H1 (cell line): ENCODE measurements at regions not wholly inside any gene's neighbourhood (a gene's known extent, or its start where the extent isn't known, plus 50 kb on each side); places are given as distances from the start of the nearest gene placed in this dataset.

Source experiments
- CTCF ChIA-PET: fragments of 300-600 bp; sonication (Branson Sonifier 250); formaldehyde crosslinking; loops from one replicate; lab custom pipeline; 2021; ENCODE audit not compliant: partially characterized antibody; lab: Charles Lee
- POLR2A ChIA-PET: fragments of 300-600 bp; sonication (Branson Sonifier 250); formaldehyde crosslinking; loops from one replicate; lab custom pipeline; 2021; ENCODE audit warnings: inconsistent platforms; ENCODE audit not compliant: partially characterized antibody; lab: Charles Lee
- DNase-seq, 2 experiments: peaks; one replicate each; pipeline versions ENCODE4 v3.0.0 to v3.0.0-alpha.2; 2010 to 2022; ENCODE audit warnings: low spot score in 2 of 2, low read depth in 1 of 2, mixed read lengths in 1 of 2
- FAIRE-seq: peaks from 2 replicates; lab custom pipeline; 2011; peaks lifted over from hg19 to GRCh38; lab: Jason Lieb, UNC
- H2AFZ ChIP-seq: 2 replicates; pipeline ENCODE4 v1.8.1; 2012; ENCODE audit warnings: low read length, inconsistent platforms
- H2AK5ac ChIP-seq: 2 replicates; pipeline ENCODE4 v1.6.1; 2013; ENCODE audit warnings: low read depth, low read length
- H2BK120ac ChIP-seq: replicated peaks from 2 replicates; pipeline ENCODE3; 2013; ENCODE audit warnings: low read depth, low read length, inconsistent platforms
- H2BK12ac ChIP-seq: 2 replicates; pipeline ENCODE4 v1.6.1; 2013; ENCODE audit warnings: low read depth, low read length
- H2BK15ac ChIP-seq: 2 replicates; pipeline ENCODE4 v1.6.1; 2013; ENCODE audit warnings: low read length
- H2BK20ac ChIP-seq: 2 replicates; pipeline ENCODE4 v1.6.1; 2013; ENCODE audit warnings: low read length
- H2BK5ac ChIP-seq: 2 replicates; pipeline ENCODE4 v1.6.1; 2013; ENCODE audit warnings: low read depth, low read length
- H3K14ac ChIP-seq: 2 replicates; pipeline ENCODE4 v1.6.1; 2013; ENCODE audit warnings: inconsistent platforms; ENCODE audit not compliant: insufficient read length
- H3K18ac ChIP-seq: 2 replicates; pipeline ENCODE4 v1.6.1; 2013; ENCODE audit warnings: low read length; ENCODE audit errors: extremely low read depth
- H3K23ac ChIP-seq: 2 replicates; pipeline ENCODE4 v1.6.1; 2013; ENCODE audit warnings: inconsistent platforms; ENCODE audit not compliant: insufficient read length
- H3K23me2 ChIP-seq: 2 replicates; pipeline ENCODE4 v1.6.1; 2013; ENCODE audit warnings: low read depth, low read length
- H3K27ac ChIP-seq: 2 replicates; pipeline ENCODE4 v1.6.1; 2011; ENCODE audit warnings: low read depth, low read length, inconsistent platforms
- H3K27me3 ChIP-seq, 4 experiments: replicated peaks in 1 of 4; 1 replicate in 1 of 4; 2 replicates in 3 of 4; pipeline versions ENCODE4 v1.6.1 to v1.8.1; 2011 to 2013; ENCODE audit warnings: low read length in 3 of 4, mild to moderate bottlenecking in 3 of 4, inconsistent platforms in 2 of 4, mixed read lengths in 2 of 4, moderate library complexity in 1 of 4; ENCODE audit not compliant: control insufficient read depth in 3 of 4, insufficient read depth in 3 of 4; ENCODE audit errors: extremely low read depth in 1 of 4
- H3K36me3 ChIP-seq, 4 experiments: 2 replicates each; pipeline versions ENCODE4 v1.6.1 to v1.8.1; 2011 to 2013; ENCODE audit warnings: mild to moderate bottlenecking in 4 of 4, low read length in 3 of 4, moderate library complexity in 2 of 4, control low read depth in 1 of 4, inconsistent platforms in 1 of 4; ENCODE audit not compliant: insufficient read depth in 4 of 4, control insufficient read depth in 2 of 4
- H3K4ac ChIP-seq: replicated peaks from 2 replicates; pipeline ENCODE3; 2013; ENCODE audit warnings: low read length, low read depth, mixed read lengths, inconsistent platforms; ENCODE audit not compliant: insufficient read length
- H3K4me1 ChIP-seq, 4 experiments: replicated peaks in 1 of 4; 1 replicate in 1 of 4; 2 replicates in 3 of 4; pipeline versions ENCODE4 v1.6.1 to v1.8.1; 2011 to 2013; ENCODE audit warnings: low read length in 3 of 4, inconsistent platforms in 2 of 4, mixed read lengths in 1 of 4; ENCODE audit not compliant: insufficient read depth in 4 of 4, control insufficient read depth in 3 of 4
- H3K4me2 ChIP-seq, 2 experiments: 2 replicates each; pipeline versions ENCODE4 v1.6.1 to v1.8.1; 2011 to 2013; ENCODE audit warnings: low read depth in 2 of 2, low read length in 2 of 2, control low read depth in 1 of 2, inconsistent platforms in 1 of 2, mild to moderate bottlenecking in 1 of 2; ENCODE audit not compliant: insufficient read depth in 1 of 2
- H3K4me3 ChIP-seq, 4 experiments: fragments of 200-600, 300-600 bp in 1 of 4; sonication (generic), shearing (Covaris generic), sonication (Bioruptor Twin) in 1 of 4; 2 replicates each; pipeline versions ENCODE4 v1.5.1 to v1.8.1; 2011 to 2016; ENCODE audit warnings: low read length in 4 of 4, low read depth in 3 of 4, control low read depth in 2 of 4, inconsistent platforms in 2 of 4, mild to moderate bottlenecking in 2 of 4, mixed read lengths in 1 of 4, moderate library complexity in 1 of 4; ENCODE audit not compliant: insufficient read depth in 2 of 4; ENCODE audit errors: extremely low read depth in 1 of 4
- H3K56ac ChIP-seq: replicated peaks from 2 replicates; pipeline ENCODE3; 2013; ENCODE audit warnings: low read depth, mild to moderate bottlenecking, mixed read lengths, low read length, inconsistent platforms; ENCODE audit not compliant: insufficient read length
- H3K79me1 ChIP-seq: 2 replicates; pipeline ENCODE4 v1.6.1; 2013; ENCODE audit warnings: low read depth, low read length, control low read depth
- H3K79me2 ChIP-seq, 2 experiments: 2 replicates each; pipeline versions ENCODE4 v1.6.1 to v1.8.1; 2012 to 2013; ENCODE audit warnings: low read length in 2 of 2, mild to moderate bottlenecking in 2 of 2, inconsistent platforms in 1 of 2; ENCODE audit not compliant: insufficient read depth in 2 of 2, control insufficient read depth in 1 of 2
- H3K9ac ChIP-seq, 4 experiments: replicated peaks in 1 of 4; 1 replicate in 1 of 4; 2 replicates in 3 of 4; pipeline versions ENCODE4 v1.6.1 to v1.8.1; 2011 to 2013; ENCODE audit warnings: low read depth in 3 of 4, low read length in 3 of 4, control low read depth in 2 of 4, mild to moderate bottlenecking in 2 of 4, moderate library complexity in 2 of 4, inconsistent platforms in 1 of 4; ENCODE audit errors: extremely low read depth in 1 of 4
- H3K9me3 ChIP-seq, 2 experiments: 2 replicates each; pipeline versions ENCODE4 v1.6.1 to v1.8.1; 2012 to 2013; ENCODE audit warnings: mild to moderate bottlenecking in 2 of 2, moderate library complexity in 2 of 2, control low read depth in 1 of 2, inconsistent platforms in 1 of 2, low read depth in 1 of 2, low read length in 1 of 2, mixed read lengths in 1 of 2; ENCODE audit not compliant: insufficient read depth in 2 of 2
- H4K20me1 ChIP-seq, 2 experiments: replicated peaks in 1 of 2; 2 replicates each; pipeline versions ENCODE3 to v1.8.1; 2011 to 2013; ENCODE audit warnings: inconsistent platforms in 2 of 2, low read length in 2 of 2, mild to moderate bottlenecking in 1 of 2; ENCODE audit not compliant: insufficient read depth in 2 of 2, control insufficient read depth in 1 of 2
- H4K5ac ChIP-seq: 2 replicates; pipeline ENCODE4 v1.6.1; 2013; ENCODE audit warnings: low read length, low read depth, mixed read lengths, inconsistent platforms; ENCODE audit not compliant: insufficient read length
- H4K8ac ChIP-seq: 2 replicates; pipeline ENCODE4 v1.8.0; 2013; ENCODE audit warnings: mild to moderate bottlenecking, moderate library complexity, low read length, inconsistent platforms; ENCODE audit not compliant: insufficient read depth; ENCODE audit errors: extremely low read depth
- H4K91ac ChIP-seq: replicated peaks from 2 replicates; pipeline ENCODE3; 2013; ENCODE audit warnings: low read length, mixed read lengths, inconsistent platforms; ENCODE audit not compliant: insufficient read length
- KDM5A ChIP-seq: fragments of 200-600 bp; IDR thresholded peaks from 2 replicates; pipeline ENCODE4 v1.7.1; 2012; ENCODE audit warnings: mild to moderate bottlenecking, low read length, inconsistent platforms, mixed read lengths
- WGBS, 2 experiments: shearing (Covaris generic) in 1 of 2; methylation state at CpG; one replicate each; pipeline versions ENCODE4 v1.1.6 to v1.1.7; 2013 to 2015; ENCODE audit warnings: low lambda C conversion rate in 2 of 2, mixed read lengths in 2 of 2, inconsistent platforms in 1 of 2, low coverage in 1 of 2, missing lambda C conversion rate in 1 of 2; ENCODE audit not compliant: insufficient replicate concordance in 2 of 2, insufficient coverage in 1 of 2, insufficient read length in 1 of 2; ENCODE audit errors: extremely low coverage in 1 of 2, missing lambda C conversion rate in 1 of 2; 5-methylcytosine and 5-hydroxymethylcytosine counted together

- Histone ChIP-seq H3K27me3 (no peaks in the 10 kb centered on the region), H4K91ac (no peak overlapping the region), H3K14ac (no peak overlapping the region), H3K4ac (no peak overlapping the region), H2BK12ac (no peak overlapping the region; the same call in 1 of the 2 replicates), H2AFZ (no peak overlapping the region), H2BK20ac (no peak overlapping the region), H3K4me3 (no peak overlapping the region), H2BK15ac (0 out of 2 replicates have a peak overlapping the region, but pooled peaks have one; percentile 12), H3K4me1 (no peaks in the 10 kb centered on the region; a peak in 1 of 7 replicates), H3K18ac (no peak overlapping the region), H3K9me3 (no peaks in the 10 kb centered on the region), H3K9ac (no peak overlapping the region), H3K56ac (no peak overlapping the region), H2AK5ac (no peak overlapping the region), H2BK120ac (no peak overlapping the region), H3K79me2 (no peaks in the 10 kb centered on the region), H4K5ac (no peak overlapping the region), H4K20me1 (peaks cover 0 to 2% of the 10 kb centered on the region in 2 experiments), H3K23me2 (peaks cover 4% of the 10 kb centered on the region; the same call in 1 of the 2 replicates), H3K4me2 (no peak overlapping the region), H4K8ac (peak overlapping the region; percentile 17; the same call in 1 of the 2 replicates), H3K79me1 (no peaks in the 10 kb centered on the region), H3K27ac (no peak overlapping the region), H3K23ac (no peak overlapping the region), H2BK5ac (no peak overlapping the region), H3K36me3 (no peaks in the 10 kb centered on the region)
- WGBS, 2 experiments, result 88% methylated on average over 21 of the region's 26 CpGs; no CpG with 5 or more reads in 1 of the 2 experiments
- TF ChIP-seq KDM5A, result no peak
- ChIA-PET CTCF (interaction anchor here (1.0 kb wide), 2 partner anchors 11 to 95 kb away, joined by 3 read pairs; no protein-coding TSS in a partner anchor), POLR2A (interaction anchor here (0.5 kb wide), 1 partner anchor 317 kb away, joined by 4 read pairs; no protein-coding TSS in a partner anchor)
- DNase-seq (no peak), FAIRE-seq (no peak)
These were observed 226.9 kb downstream of the TTLL2 start for GRCh38 chr6:167551628-167552257.
